ENCODE measurements at regions not wholly inside any gene's neighbourhood (a gene's known extent, or its start where the extent isn't known, plus 50 kb on each side); places are given as distances from the start of the nearest gene placed in this dataset.
A peak's percentile ranks its signal among the peaks of the same experiment; 100 is the strongest.

DNA sequence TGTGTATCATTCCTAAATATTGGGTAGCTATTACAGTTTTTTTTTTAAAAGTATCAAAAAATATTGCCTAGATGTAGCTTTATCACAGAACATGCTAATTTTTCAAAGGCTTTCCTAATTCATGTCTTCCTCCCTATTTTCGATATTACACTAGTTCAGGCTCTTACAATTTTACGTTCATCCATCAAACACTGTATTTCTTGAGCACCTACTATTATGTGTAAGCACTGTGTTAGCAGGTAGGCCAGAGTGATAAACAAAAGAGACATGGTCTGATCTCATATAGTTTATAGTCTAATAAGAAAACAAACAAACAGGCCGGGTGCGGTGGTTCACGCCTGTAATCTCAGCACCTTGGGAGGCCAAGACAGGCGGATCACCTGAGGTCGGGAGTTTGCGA lies 69.5 kb downstream of the FAM217A start:
- Histone ChIP-seq H3K27me3 (no peaks in the 10 kb centered on the region), H3K9me3 (no peaks in the 10 kb centered on the region), H3K27ac (no peak overlapping the region), H3K4me1 (peaks cover 0 to 18% (median 0%) of the 10 kb centered on the region in 4 donors), H3K36me3 (peaks cover 0 to 19% (median 0%) of the 10 kb centered on the region in 3 donors), H3K4me3 (no peak overlapping the region)
- DNase-seq (ENCODE audit: low spot score in 2 of 2): no peak
- TF ChIP-seq POLR2A (IDR thresholded peaks at IDR 0.05) (no peak), EP300 (IDR thresholded peaks at IDR 0.05) (no peak), CTCF (IDR thresholded peaks at IDR 0.05) (no peak)
- 88 to 94% methylated on average over 8 of the region's 8 CpGs for WGBS, 2 donors

- H3K27me3 ChIP-seq: no peaks in the 10 kb centered on the region
- H3K4me1 ChIP-seq: peaks cover 0 to 18% (median 0%) of the 10 kb centered on the region in 4 donors
- H3K4me3 ChIP-seq: no peak overlapping the region
- no peak for DNase-seq (ENCODE audit: low spot score in 2 of 2)
- no peaks in the 10 kb centered on the region for H3K9me3 ChIP-seq
- H3K36me3 ChIP-seq: peaks cover 0 to 19% (median 0%) of the 10 kb centered on the region in 3 donors
- no peak overlapping the region for H3K27ac ChIP-seq
- WGBS, 2 donors: 88 to 90% methylated on average over 2 of the region's 2 CpGs
- TF ChIP-seq POLR2A (IDR thresholded peaks at IDR 0.05): no peak
- no peak for TF ChIP-seq CTCF (IDR thresholded peaks at IDR 0.05)
- TF ChIP-seq EP300 (IDR thresholded peaks at IDR 0.05): no peak
These were observed 68.9 kb downstream of the FAM217A start for GRCh38 chr6:4010048-4010447.

DNA sequence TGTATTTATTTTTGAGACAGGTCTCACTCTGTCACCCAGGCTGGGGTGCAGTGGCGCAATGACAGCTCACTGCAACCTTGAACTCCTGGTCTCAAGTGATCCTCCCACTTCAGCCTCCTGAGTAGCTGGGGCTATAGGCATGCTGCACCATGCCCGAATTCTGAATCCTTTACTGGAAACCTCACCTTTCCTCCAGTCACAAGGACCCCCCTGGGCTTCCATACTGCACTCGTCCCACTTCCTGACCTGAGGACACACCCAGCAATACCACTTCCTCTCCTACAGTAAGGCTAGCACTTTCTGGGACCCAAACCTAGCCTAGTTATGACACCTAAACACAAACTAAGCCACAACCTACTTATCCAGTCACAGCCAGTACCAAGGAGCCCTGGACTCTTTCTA lies 68.2 kb downstream of the FAM217A start:
- 71 to 89% methylated on average over 3 of the region's 3 CpGs for WGBS, 2 donors
- Histone ChIP-seq H3K36me3 (peaks cover 0 to 19% (median 0%) of the 10 kb centered on the region in 3 donors), H3K27ac (no peak overlapping the region), H3K4me1 (peaks cover 0 to 18% (median 0%) of the 10 kb centered on the region in 4 donors), H3K4me3 (no peak overlapping the region), H3K27me3 (no peaks in the 10 kb centered on the region), H3K9me3 (no peaks in the 10 kb centered on the region)
- DNase-seq (ENCODE audit: low spot score in 2 of 2): no peak
- TF ChIP-seq POLR2A (IDR thresholded peaks at IDR 0.05): no peak
- TF ChIP-seq EP300 (IDR thresholded peaks at IDR 0.05): no peak
- TF ChIP-seq CTCF (IDR thresholded peaks at IDR 0.05): no peak

DNA sequence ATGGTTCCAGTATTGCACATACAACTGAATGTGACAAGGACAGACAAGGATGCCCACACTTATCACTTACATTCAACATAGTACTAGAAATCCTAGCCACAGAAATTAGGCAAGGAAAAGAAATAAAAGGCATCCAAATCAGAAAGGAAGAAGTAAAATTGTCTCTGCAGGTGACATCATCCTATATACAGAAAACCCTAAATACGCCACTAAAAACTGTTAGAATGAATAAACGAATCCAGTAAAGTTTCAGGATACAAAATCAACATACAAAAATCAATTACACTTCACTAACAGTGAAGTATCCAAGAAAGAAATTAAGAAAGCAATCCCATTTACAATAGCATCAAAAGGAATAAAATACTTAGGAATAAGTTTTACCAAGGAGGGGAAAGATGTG lies 66.1 kb downstream of the FAM217A start:
- peaks cover 0 to 39% (median 13%) of the 10 kb centered on the region in 4 donors for H3K4me1 ChIP-seq
- WGBS, 2 donors: 92 to 96% methylated on average over 2 of the region's 2 CpGs
- H3K36me3 ChIP-seq: peaks cover 0 to 19% (median 0%) of the 10 kb centered on the region in 3 donors
- H3K9me3 ChIP-seq: no peaks in the 10 kb centered on the region
- TF ChIP-seq CTCF (IDR thresholded peaks at IDR 0.05): no peak
- TF ChIP-seq POLR2A (IDR thresholded peaks at IDR 0.05): no peak
- TF ChIP-seq EP300 (IDR thresholded peaks at IDR 0.05): no peak
- H3K4me3 ChIP-seq: no peak overlapping the region
- no peak overlapping the region for H3K27ac ChIP-seq
- no peak for DNase-seq (ENCODE audit: low spot score in 2 of 2)
- no peaks in the 10 kb centered on the region for H3K27me3 ChIP-seq

GRCh38 chr6:4017058-4017739 lies 61.7 kb downstream of the FAM217A start:
- Histone ChIP-seq H3K9me3 (no peaks in the 10 kb centered on the region), H3K27ac (peak overlapping the region; percentile 92 to 96 (median 96)), H3K36me3 (peaks cover 0 to 19% (median 0%) of the 10 kb centered on the region in 3 donors), H3K4me1 (peaks cover 0 to 46% (median 28%) of the 10 kb centered on the region in 4 donors), H3K4me3 (peak overlapping the region in 3 of 4 donors; percentile 48 to 83 (median 77)), H3K27me3 (no peaks in the 10 kb centered on the region)
- WGBS, 2 donors: 4 to 10% methylated on average over 2 of the region's 2 CpGs
- no peak for TF ChIP-seq CTCF (IDR thresholded peaks at IDR 0.05)
- no peak for TF ChIP-seq POLR2A (IDR thresholded peaks at IDR 0.05)
- no peak for TF ChIP-seq EP300 (IDR thresholded peaks at IDR 0.05)
- no peak for DNase-seq (ENCODE audit: low spot score in 2 of 2)

Measured in tibial nerve (tissue), 4 donors.